CD4-positive, alpha-beta T cell (primary cell): ENCODE measurements at regions not wholly inside any gene's neighbourhood (a gene's known extent, or its start where the extent isn't known, plus 50 kb on each side); places are given as distances from the start of the nearest gene placed in this dataset.

Source experiments
- ATAC-seq: fragments of 200-7000 bp; cut with Tn5 transposase; one replicate; pipeline ENCODE4 v1.10.0; 2022; ENCODE audit warnings: mild to moderate bottlenecking; ENCODE audit not compliant: poor library complexity
- CTCF ChIA-PET: fragments of 350-600 bp; sonication (Branson Sonifier 250); formaldehyde crosslinking; loops from one replicate; lab custom pipeline; 2021; ENCODE audit warnings: antibody characterized with exemption, inconsistent platforms; lab: Charles Lee
- POLR2A ChIA-PET: fragments of 350-600 bp; sonication (Branson Sonifier 250); formaldehyde crosslinking; loops from one replicate; lab custom pipeline; 2021; ENCODE audit warnings: antibody characterized with exemption, inconsistent platforms; lab: Charles Lee
- DNase-seq, 14 experiments: peaks; one replicate each; pipeline ENCODE4 v3.0.0-alpha.2; 2013 to 2020; ENCODE audit warnings: mixed read lengths in 2 of 14
- H3K27ac ChIP-seq, 2 donors: one replicate each; pipeline versions ENCODE4 v1.5.1 to v1.7.0; 2013; ENCODE audit warnings: low read length in 2 of 2, low read depth in 1 of 2, mild to moderate bottlenecking in 1 of 2
- H3K27me3 ChIP-seq, 2 experiments: 1 replicate in 1 of 2; 2 replicates in 1 of 2; pipeline versions ENCODE4 v1.6.1 to v1.7.0; 2013; ENCODE audit warnings: low read length in 2 of 2, control low read depth in 1 of 2, mild to moderate bottlenecking in 1 of 2, moderate library complexity in 1 of 2; ENCODE audit not compliant: insufficient read depth in 2 of 2, control insufficient read depth in 1 of 2
- H3K36me3 ChIP-seq: one replicate; pipeline ENCODE4 v1.6.1; 2013; ENCODE audit warnings: low read length, control low read depth; ENCODE audit not compliant: insufficient read depth
- H3K4me1 ChIP-seq: one replicate; pipeline ENCODE4 v1.6.1; 2013; ENCODE audit warnings: low read length, control low read depth; ENCODE audit not compliant: insufficient read depth
- H3K4me3 ChIP-seq: one replicate; pipeline ENCODE4 v1.5.1; 2013; ENCODE audit warnings: mild to moderate bottlenecking, low read length, moderate library complexity
- H3K9me3 ChIP-seq, 2 experiments: 1 replicate in 1 of 2; 2 replicates in 1 of 2; pipeline versions ENCODE4 v1.6.1 to v1.7.0; 2013; ENCODE audit warnings: low read length in 2 of 2, mild to moderate bottlenecking in 2 of 2, control low read depth in 1 of 2, moderate library complexity in 1 of 2; ENCODE audit not compliant: control insufficient read depth in 1 of 2, insufficient read depth in 1 of 2
- H3K27ac Mint-ChIP-seq: one replicate; pipeline ENCODE4 v1.8.0; 2020; ENCODE audit warnings: mixed read lengths
- H3K27me3 Mint-ChIP-seq: one replicate; pipeline ENCODE4 v1.8.0; 2021; ENCODE audit warnings: mixed read lengths
- H3K36me3 Mint-ChIP-seq: one replicate; pipeline ENCODE4 v1.8.0; 2021; ENCODE audit warnings: low read depth, mixed read lengths
- H3K4me1 Mint-ChIP-seq: one replicate; pipeline ENCODE4 v1.8.0; 2021; ENCODE audit warnings: low read depth, mixed read lengths
- H3K4me3 Mint-ChIP-seq: one replicate; pipeline ENCODE4 v1.8.0; 2020; ENCODE audit warnings: mild to moderate bottlenecking, mixed read lengths
- H3K9me3 Mint-ChIP-seq: one replicate; pipeline ENCODE4 v1.8.0; 2020; ENCODE audit warnings: mixed read lengths
- CTCF ChIP-seq: fragments of 200-600 bp; IDR thresholded peaks from one replicate; pipeline ENCODE4 v1.8.0; 2022; ENCODE audit warnings: antibody characterized with exemption, mild to moderate bottlenecking
- intact Hi-C, 2 experiments: fragments of 100-400 bp; cut with DNase I in 1 of 2; cut with micrococcal nuclease in 1 of 2; formaldehyde crosslinking; loops; one replicate each; pipeline versions ENCODE4 v1.15.1 to v1.9.0; 2023 to 2025; cut with DNase I, micrococcal nuclease

- H3K36me3 ChIP-seq, result no peaks in the 10 kb centered on the region
- no peaks in the 10 kb centered on the region for H3K9me3 ChIP-seq
- Mint-ChIP-seq H3K27me3 (no peaks in the 10 kb centered on the region), H3K36me3 (no peaks in the 10 kb centered on the region), H3K4me1 (no peaks in the 10 kb centered on the region), H3K27ac (no peak overlapping the region), H3K9me3 (no peaks in the 10 kb centered on the region), H3K4me3 (no peak overlapping the region)
- TF ChIP-seq CTCF, result no peak
- intact Hi-C loops, result no loop called here
- no peaks in the 10 kb centered on the region for H3K27me3 ChIP-seq
- CTCF ChIA-PET, result no interaction called here
- no peak for ATAC-seq
- H3K4me1 ChIP-seq, result no peaks in the 10 kb centered on the region
- no peak overlapping the region for H3K27ac ChIP-seq
- POLR2A ChIA-PET, result no interaction called here
- no peak overlapping the region for H3K4me3 ChIP-seq
- DNase-seq, result no peak
Observed at GRCh38 chrX:127457161-127457560, 595.0 kb downstream of the ACTRT1 start.

- Histone ChIP-seq H3K9me3 (no peaks in the 10 kb centered on the region), H3K27ac (no peak overlapping the region), H3K36me3 (no peaks in the 10 kb centered on the region), H3K4me3 (no peak overlapping the region), H3K27me3 (no peaks in the 10 kb centered on the region), H3K4me1 (no peaks in the 10 kb centered on the region)
- ChIA-PET POLR2A (no interaction called here), CTCF (no interaction called here)
- no peak for TF ChIP-seq CTCF
- Mint-ChIP-seq H3K27ac (no peak overlapping the region), H3K4me3 (no peak overlapping the region), H3K4me1 (no peaks in the 10 kb centered on the region), H3K27me3 (no peaks in the 10 kb centered on the region), H3K36me3 (no peaks in the 10 kb centered on the region), H3K9me3 (no peaks in the 10 kb centered on the region)
- DNase-seq (no peak), ATAC-seq (no peak)
- intact Hi-C loops, result no loop called here
Observed at GRCh38 chrX:127439676-127440075, 612.5 kb downstream of the ACTRT1 start.

GRCh38 chrX:127405946-127406345 is 586.4 kb downstream of the PRR32 start:
- ChIA-PET CTCF (no interaction called here), POLR2A (no interaction called here)
- no peak for TF ChIP-seq CTCF
- intact Hi-C loops, result no loop called here
- Histone ChIP-seq H3K27me3 (no peaks in the 10 kb centered on the region), H3K4me3 (no peak overlapping the region), H3K4me1 (no peaks in the 10 kb centered on the region), H3K27ac (no peak overlapping the region), H3K36me3 (no peaks in the 10 kb centered on the region), H3K9me3 (no peaks in the 10 kb centered on the region)
- Mint-ChIP-seq H3K27ac (no peak overlapping the region), H3K4me1 (no peaks in the 10 kb centered on the region), H3K27me3 (no peaks in the 10 kb centered on the region), H3K36me3 (no peaks in the 10 kb centered on the region), H3K4me3 (no peak overlapping the region), H3K9me3 (peaks cover 2% of the 10 kb centered on the region)
- DNase-seq (no peak), ATAC-seq (no peak)
